ENCODE measurements at regions not wholly inside any gene's neighbourhood (a gene's known extent, or its start where the extent isn't known, plus 50 kb on each side); places are given as distances from the start of the nearest gene placed in this dataset.

DNA sequence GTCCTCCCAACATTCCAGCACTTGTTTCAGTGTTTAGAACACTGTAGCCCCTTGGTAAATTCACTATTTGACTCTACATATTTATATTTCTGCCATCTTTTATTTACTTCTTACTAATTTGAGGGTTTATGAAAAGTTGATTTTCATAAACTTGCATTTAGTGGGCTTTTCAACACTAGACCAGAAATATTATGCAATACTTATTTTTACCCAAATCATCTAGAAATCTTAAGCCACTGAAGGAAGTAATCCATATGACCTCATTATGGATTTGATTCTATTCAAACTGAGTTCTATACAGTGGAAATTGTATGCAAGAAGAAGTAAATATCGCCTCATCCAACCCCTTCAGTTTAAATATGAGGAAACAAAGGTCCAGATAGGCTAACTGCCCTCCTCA is 92.6 kb upstream of the VRK2 start:
- DNase-seq (ENCODE audit: low spot score), result no peak

GRCh38 chr2:57957238-57957637 is 89.4 kb upstream of the VRK2 start:
- DNase-seq (ENCODE audit: low spot score), result no peak

DNA sequence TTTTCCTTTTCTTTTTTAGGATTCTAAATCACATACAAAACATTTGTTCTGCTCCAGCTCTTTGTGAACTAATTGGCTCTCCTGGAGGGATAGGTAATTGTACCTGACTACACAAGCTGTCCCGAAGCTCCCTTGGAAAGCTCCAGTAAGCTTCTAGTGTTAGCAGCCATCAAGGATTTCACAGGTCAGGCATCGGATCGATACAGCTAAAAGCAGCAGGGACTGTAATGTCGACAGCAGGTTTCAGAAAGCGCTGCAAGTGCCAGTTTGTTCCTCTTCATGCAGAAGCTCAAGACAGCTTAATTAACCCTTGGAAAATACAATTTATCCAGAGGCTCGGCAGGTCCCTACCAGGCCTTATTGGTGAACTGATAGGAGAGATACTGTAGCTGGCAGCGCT is 87.2 kb upstream of the VRK2 start:
- DNase-seq (ENCODE audit: low spot score), result no peak

GRCh38 chr2:57962861-57963260 is 83.7 kb upstream of the VRK2 start:
- no peak for DNase-seq (ENCODE audit: low spot score)

- DNase-seq (ENCODE audit: low spot score), result no peak
These were observed 81.4 kb upstream of the VRK2 start for GRCh38 chr2:57965219-57965618.

- DNase-seq (ENCODE audit: low spot score), result peak; percentile 48
These were observed 80.6 kb upstream of the VRK2 start for GRCh38 chr2:57965961-57966360.

DNA sequence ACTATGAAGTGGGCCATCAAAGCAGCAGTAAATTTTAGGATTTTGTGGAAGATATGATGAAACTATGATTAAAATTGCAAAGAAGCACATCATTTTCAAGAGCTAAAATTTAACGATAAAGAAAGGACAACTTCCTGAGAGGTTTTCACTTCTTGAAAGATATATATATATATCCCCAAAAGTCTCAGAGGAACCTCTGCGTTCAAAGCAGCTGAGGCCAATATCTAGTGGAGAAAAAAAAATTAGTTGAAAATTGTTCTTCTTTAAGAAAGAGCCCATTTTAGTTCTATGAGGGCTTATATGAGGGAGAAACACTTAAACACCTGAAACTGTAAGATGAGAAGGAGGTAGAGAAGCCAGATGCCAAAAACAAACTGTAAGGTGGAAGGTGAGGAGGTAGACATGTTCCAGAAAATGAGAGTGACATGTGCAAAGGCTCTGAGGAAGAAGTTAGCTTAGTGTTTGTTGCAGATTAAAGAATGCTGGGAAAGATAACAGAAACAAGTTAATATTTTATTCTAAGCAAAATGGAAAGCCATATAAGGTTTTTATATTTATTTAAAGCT is 72.9 kb upstream of the VRK2 start:
- DNase-seq (ENCODE audit: low spot score), result no peak

DNA sequence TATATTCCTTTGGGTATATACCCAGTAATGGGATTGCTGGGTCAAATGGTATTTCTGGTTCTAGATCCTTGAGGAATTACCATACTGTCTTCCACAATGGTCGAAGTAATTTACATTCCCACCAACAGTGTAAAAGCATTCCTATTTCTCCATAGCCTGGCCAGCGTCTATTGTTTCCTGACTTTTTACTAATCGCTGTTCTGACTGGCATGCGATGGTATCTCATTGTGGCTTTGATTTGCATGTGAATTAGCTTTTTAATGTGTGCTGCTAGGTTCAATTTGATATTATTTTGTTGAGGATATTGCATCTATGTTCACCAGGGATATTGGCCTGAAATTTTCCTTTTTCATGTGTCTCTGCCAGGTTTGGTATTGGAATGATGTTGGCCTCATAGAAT is 67.4 kb upstream of the VRK2 start:
- no peak for DNase-seq (ENCODE audit: low spot score)

- DNase-seq (ENCODE audit: low spot score), result no peak
These were observed 65.4 kb upstream of the VRK2 start for GRCh38 chr2:57981083-57981768.

GRCh38 chr2:57987835-57988573 is 58.6 kb upstream of the VRK2 start:
- DNase-seq (ENCODE audit: low spot score), result peak; percentile 3

GRCh38 chr2:57990118-57990725 is 56.4 kb upstream of the VRK2 start:
- DNase-seq (ENCODE audit: low spot score), result no peak

All from RKO (cell line).